K562 (cell line): ENCODE measurements at regions not wholly inside any gene's neighbourhood (a gene's known extent, or its start where the extent isn't known, plus 50 kb on each side); places are given as distances from the start of the nearest gene placed in this dataset.

Experiments
- CAMTA2 ChIP-seq: fragments of 250-450 bp; sonication (Bioruptor Pico); conservative IDR thresholded peaks from 2 replicates; pipeline ENCODE4 v1.5.1; 2022
- CTCF ChIP-seq, 3 experiments: IDR thresholded peaks in 2 of 3; conservative IDR thresholded peaks in 1 of 3; 2 replicates each; pipeline ENCODE4 v1.5.1; 2011 to 2012; ENCODE audit warnings: low read length in 3 of 3, mild to moderate bottlenecking in 3 of 3, control low read depth in 2 of 3, improper control_type of control experiment in 1 of 3, inconsistent platforms in 1 of 3, low read depth in 1 of 3, mixed read lengths in 1 of 3, moderate library complexity in 1 of 3; ENCODE audit not compliant: insufficient read depth in 2 of 3
- MEF2D ChIP-seq: conservative IDR thresholded peaks from 2 replicates; pipeline ENCODE4 v1.6.1; 2016; ENCODE audit warnings: low read depth, missing genetic modification characterization, missing compliant biosample characterization
- POLR2AphosphoS5 ChIP-seq: IDR thresholded peaks from 2 replicates; pipeline ENCODE4 v1.6.1; 2011; ENCODE audit warnings: mild to moderate bottlenecking, low read depth, low read length, moderate library complexity; ENCODE audit not compliant: control insufficient read depth, insufficient read depth
- RBM22 ChIP-seq: fragments of 200-400 bp; formaldehyde crosslinking; IDR thresholded peaks from 2 replicates; pipeline ENCODE4 v1.6.1; 2018; ENCODE audit warnings: low read length, low read depth; ENCODE audit not compliant: poor library complexity, severe bottlenecking
- RNF2 ChIP-seq: sonication (generic); IDR thresholded peaks from 2 replicates; pipeline ENCODE4 v1.6.1; 2016
- SAP30 ChIP-seq: fragments of 200-600 bp; sonication (generic); IDR thresholded peaks from 2 replicates; pipeline ENCODE4 v1.6.1; 2012; ENCODE audit warnings: borderline replicate concordance, low read depth, mild to moderate bottlenecking, moderate library complexity, low read length, control low read depth, inconsistent platforms; ENCODE audit not compliant: insufficient read depth, poor library complexity, severe bottlenecking
- YY1 ChIP-seq, 3 experiments: IDR thresholded peaks; 2 replicates each; pipeline ENCODE4 v1.6.1; 2011; ENCODE audit warnings: low read length in 2 of 3, mild to moderate bottlenecking in 2 of 3, moderate library complexity in 2 of 3, borderline replicate concordance in 1 of 3, control low read depth in 1 of 3, low read depth in 1 of 3; ENCODE audit not compliant: insufficient read depth in 3 of 3, insufficient replicate concordance in 2 of 3, control insufficient read depth in 1 of 3, insufficient read length in 1 of 3; ENCODE audit errors: extremely low read depth in 1 of 3
- ZNF133 ChIP-seq: fragments of 250-450 bp; sonication (Bioruptor Pico); IDR thresholded peaks from 2 replicates; pipeline ENCODE4 v1.4.0; 2020; ENCODE audit warnings: mild to moderate bottlenecking
- ZNF318 ChIP-seq, 2 experiments: fragments of 450-650 bp; IDR thresholded peaks; 2 replicates each; pipeline ENCODE4 v1.6.1; 2016; ENCODE audit warnings: mild to moderate bottlenecking in 2 of 2, borderline replicate concordance in 1 of 2, low read depth in 1 of 2, moderate library complexity in 1 of 2

- TF ChIP-seq CAMTA2, result no peak
- TF ChIP-seq SAP30, result no peak
- no peak for TF ChIP-seq CTCF (IDR thresholded peaks at IDR 0.05 in 2 of 3, conservative IDR thresholded peaks at IDR 0.05 in 1 of 3; ENCODE audit: insufficient read depth in 2 of 3, low read depth in 1 of 3, low read length in 3 of 3)
- TF ChIP-seq RBM22, result no peak
- TF ChIP-seq RNF2, result no peak
- TF ChIP-seq ZNF133 (CRISPR knock-in tag), result no peak
- no peak for TF ChIP-seq ZNF318 (IDR thresholded peaks at IDR 0.05; ENCODE audit: borderline replicate concordance in 1 of 2, low read depth in 1 of 2)
- TF ChIP-seq YY1 (IDR thresholded peaks at IDR 0.05; ENCODE audit: borderline replicate concordance in 1 of 3, control insufficient read depth in 1 of 3, extremely low read depth in 1 of 3, insufficient read depth in 3 of 3, insufficient read length in 1 of 3, insufficient replicate concordance in 2 of 3, low read depth in 1 of 3, low read length in 2 of 3), result no peak
- TF ChIP-seq POLR2AphosphoS5, result no peak
- TF ChIP-seq MEF2D, result no peak
These were observed 565.4 kb downstream of the LMO4 start for GRCh38 chr1:87894062-87894461.
